GM21367 (cell line): ENCODE measurements at regions not wholly inside any gene's neighbourhood (a gene's known extent, or its start where the extent isn't known, plus 50 kb on each side); places are given as distances from the start of the nearest gene placed in this dataset.
A peak's percentile ranks its signal among the peaks of the same experiment; 100 is the strongest.
"Not testable (repeated sequence)": the region's sequence is repeated elsewhere in the genome, so short reads cannot be mapped to it uniquely, and the experiment has no call there.

Source experiments
- ATAC-seq: cut with Tn5 transposase; IDR thresholded peaks from one replicate; pipeline ENCODE4 v1.9.1; 2021; ENCODE audit not compliant: unreplicated experiment

DNA sequence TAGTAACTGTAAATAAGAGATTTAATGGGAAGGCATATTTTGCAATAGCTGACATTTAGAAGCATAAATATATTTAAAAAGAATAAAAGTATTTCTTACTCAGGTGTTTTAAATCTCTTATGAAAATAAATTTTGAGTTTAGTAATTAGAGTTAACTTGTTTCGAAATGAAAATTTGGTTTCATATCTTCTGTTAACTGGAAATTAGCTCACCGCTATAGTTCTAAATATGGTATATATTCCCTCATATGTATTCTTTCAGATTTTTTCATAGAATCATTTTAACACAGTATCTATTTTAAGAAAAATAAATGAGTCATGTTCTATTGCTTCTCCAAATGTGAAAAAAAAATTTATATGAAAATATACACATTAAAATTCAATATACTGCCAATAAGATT is 434.1 kb downstream of the DTWD2 start:
- ATAC-seq = no peak

DNA sequence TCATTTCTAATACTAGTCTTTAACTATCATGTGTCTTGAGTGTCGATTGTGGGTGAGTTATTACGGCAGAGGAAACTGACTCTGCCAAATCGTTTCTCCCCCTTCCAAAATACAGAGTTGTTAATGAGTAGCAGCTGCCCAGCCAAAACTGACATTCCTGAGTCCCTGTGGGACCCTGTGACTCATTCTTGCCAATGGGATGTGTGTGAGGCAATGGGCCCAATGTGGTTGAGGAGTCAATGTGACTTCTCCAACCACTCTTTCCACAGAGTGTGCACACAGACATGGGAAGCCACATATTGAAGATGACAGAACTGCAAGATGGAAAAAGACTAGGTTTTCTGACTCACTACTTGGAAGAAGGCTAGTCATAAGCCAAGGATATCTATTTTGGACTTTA is 434.7 kb downstream of the DTWD2 start:
- no peak for ATAC-seq

DNA sequence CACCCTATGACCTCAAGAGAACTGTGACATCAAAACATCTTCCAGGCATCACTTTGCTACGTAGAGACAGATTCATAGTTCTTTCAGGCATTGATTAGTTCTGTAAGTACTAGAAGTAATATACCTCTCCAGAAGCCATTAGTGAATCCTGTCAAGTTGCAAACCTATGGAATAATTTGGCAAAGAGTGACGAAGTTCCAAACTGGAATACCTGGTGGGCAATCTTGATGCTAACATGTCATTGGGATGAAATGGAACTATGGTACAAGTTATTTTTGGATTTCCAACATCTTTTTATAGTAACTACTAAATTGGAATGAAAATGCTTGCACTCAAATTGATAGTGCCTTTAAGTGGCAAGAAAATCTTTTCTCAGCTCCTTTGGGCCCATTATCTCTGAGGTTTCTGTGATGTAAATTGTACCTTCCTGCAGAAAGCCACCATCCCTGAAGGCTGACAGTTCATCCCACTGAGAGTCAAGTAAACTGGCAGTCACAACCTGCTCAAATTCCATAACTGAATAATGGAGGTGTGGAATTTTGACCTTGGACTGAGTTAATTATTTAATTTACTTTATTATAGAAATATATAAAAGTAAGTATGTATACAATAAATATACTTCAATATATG is 435.5 kb downstream of the DTWD2 start:
- ATAC-seq = no peak

DNA sequence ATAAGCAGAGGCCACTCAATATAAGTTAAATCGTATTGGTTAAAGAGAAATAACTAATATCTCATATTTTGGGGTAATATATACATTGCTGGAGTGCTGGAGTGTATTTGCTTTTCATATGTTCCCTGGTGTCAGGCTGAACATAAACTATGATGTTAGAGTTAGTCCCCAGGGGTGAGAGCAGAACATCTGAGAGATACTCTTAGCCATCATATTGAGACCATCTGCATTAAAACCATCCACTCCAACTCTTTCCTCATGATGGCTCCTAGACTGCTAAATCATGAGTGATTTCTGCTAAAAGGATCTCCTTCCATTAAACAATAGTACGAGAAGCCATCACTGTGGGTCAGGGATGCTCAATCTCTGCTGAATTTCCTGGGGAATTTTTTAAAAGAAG is 436.2 kb downstream of the DTWD2 start:
- no peak for ATAC-seq

DNA sequence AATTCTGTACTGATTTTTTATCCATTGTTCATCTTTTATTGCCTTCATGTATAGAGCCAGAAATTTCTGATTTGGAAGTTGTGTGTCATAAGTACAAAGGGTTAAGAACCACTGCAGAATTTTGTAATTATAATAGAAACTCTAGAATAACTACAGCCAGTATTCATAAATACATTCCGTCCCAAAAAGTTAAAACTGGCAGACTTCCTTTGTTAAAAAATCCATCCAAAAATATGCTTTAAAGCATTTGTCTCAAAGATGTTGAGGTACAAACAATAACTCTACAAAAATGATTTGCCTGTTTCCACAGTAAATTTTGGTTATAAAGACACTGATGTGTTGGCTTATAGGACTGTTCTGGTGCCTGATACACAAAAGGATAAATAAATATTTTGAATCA is 436.6 kb downstream of the DTWD2 start:
- ATAC-seq = no peak

DNA sequence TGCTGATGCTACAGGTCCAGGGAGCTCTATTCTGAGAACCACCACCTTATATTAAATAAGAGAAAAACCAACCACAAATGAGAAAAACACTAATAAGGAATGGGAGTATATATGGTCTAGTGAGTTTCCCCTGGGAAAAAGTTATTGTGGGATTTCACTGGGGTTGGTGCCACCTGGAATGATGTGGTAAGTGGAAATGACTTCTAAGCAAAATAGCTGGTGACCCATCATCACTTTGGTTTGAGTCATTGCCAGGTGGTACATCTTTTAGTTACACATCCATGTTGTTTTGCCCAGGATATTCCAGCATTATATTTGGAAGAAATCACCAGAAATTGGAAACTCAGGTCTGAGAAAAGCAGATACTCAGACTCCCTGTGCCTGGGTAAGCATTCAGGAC is 437.3 kb downstream of the DTWD2 start:
- no peak for ATAC-seq

DNA sequence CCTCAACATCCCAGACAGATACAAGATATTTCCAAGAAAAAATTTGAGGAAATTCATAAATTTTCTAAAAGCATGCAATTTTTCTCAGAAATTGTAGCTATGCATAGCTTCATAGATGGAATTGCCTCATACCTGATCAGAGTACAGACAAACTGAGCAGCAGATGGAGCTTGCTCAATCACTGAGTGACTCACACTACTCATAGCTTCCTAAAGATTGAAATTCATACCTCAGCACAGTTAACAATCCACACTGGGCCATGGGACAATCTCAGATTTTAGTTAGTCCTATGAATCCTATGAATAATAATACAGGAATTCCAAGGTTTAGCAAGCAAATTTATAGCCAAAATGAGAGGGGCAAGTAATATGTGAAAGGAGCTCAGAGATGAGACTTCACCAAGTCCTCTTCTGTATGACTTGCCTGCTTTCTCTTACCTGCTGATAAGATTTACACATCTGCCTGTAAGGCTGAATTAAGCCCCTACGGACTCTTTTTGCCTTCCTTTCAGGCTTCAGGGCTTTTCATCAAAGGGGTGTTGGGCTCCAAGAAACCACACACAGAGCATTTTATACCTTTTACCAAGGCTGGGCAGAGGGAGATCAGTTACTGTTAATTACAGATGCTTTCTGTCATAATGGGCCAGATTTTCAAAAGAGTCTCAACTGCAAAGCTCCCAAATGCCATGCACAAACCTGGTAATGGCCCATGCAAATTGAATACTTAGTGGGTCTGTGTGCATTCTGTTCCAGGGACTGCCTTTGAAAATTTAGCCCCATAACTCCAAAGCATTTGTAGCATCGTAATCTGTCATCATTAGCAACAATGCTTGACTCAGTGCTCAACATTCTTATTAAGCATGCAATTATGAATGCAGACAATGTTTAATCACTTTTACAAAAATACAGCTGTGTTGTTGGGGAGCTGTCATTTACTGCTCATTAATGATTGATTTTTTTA is 439.3 kb downstream of the DTWD2 start:
- ATAC-seq = no peak

DNA sequence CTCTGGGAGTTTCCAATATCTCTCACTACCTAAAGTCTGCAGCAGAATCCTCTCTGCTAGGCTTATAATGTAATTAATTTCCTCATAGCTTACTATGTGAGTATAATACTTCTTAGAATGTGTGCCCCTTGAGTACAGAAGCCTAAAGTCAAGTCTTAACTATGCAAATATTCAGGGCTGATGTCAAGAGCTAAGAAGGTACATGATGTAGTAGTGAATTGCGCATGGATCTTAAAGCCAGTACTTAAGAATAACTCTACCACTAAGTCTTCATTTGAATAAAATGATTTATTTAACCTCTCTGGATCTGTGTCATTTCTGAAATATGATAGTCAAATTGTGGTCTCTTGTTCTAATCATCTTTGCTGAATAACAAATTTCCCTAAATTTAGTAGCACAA is 442.9 kb downstream of the DTWD2 start:
- no peak for ATAC-seq

DNA sequence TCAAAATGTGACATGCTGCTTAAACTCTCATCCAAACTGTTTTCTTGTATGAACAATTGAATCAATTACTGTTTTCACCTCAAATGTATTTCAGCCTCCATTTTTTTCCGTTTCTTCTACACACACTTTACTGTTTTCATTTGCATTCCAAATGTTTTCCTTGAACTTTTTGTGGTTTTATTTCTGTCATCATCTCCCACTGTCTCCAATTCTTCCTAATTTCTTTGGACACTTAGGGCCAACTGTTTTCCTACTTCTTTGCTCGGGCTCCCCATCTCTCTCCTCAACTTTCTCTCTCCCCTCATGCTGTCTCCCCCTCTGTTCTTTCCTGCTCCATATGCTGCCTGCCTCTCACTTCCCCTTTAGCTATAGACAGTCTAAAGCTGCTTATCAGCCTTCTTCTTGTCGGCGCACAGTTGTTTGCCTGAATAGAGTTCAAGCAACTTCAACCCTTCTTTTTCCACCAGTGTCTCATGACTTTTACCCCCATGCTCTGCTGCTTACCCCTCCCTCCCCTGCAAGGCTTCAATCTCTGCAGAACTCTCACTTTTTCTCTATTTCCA is 443.4 kb downstream of the DTWD2 start:
- ATAC-seq = no peak

DNA sequence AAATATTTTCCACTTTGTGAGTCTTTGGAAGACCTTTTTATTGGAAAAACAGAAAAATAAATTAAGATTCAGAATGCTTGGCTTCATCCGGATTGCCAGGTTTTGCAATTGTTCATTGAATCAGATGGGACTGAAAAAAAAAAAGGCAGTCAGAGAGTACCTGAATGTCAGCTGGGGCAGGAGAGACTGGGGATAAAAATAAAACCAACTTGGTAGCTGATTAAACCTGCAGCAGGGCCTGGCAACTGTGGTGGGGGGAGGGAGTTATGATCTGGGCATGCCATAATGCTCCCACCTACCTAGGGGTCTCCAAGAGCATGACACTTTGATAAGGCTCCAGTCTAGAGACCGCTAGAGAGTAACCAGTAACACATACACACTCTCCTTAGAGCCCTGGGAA is 454.4 kb downstream of the DTWD2 start:
- ATAC-seq = no peak

DNA sequence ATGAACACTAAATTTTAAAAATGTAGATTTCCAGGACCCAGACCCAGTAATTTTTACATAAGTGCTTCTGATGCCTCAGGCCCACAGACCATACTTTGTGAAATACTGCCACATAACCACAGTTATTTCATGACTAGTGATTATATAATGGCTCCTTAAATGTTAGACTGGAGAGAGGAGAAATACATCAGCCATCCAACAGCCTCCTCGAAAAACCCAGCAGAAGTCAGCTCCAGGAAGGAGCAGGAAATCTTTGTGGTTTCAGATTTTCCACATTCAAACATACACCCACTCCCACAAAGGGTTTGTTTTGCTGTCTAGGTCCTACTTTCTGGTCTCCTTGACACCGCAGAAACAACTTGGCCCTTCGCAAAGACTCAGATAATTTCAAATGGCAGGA is 455.2 kb downstream of the DTWD2 start:
- no peak for ATAC-seq

DNA sequence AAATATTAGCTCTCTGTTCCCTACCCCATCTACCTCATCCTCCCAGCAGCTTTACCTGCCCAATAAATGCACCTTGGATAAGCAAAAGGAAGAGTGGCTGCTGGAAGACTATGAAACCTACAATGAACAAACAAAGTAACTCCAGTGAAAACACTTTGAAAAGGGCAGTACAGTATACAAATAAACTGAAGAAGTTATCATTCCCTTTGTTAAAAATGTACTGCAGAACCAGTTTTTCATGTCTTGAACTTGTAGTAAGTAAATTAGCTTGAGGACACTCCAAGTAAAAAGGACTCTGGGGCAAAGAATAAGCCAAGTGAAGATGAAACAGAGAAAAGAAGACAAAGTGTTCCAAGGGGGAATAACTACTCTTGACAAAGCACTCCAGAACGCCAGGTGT is 457.1 kb downstream of the DTWD2 start:
- no peak for ATAC-seq

DNA sequence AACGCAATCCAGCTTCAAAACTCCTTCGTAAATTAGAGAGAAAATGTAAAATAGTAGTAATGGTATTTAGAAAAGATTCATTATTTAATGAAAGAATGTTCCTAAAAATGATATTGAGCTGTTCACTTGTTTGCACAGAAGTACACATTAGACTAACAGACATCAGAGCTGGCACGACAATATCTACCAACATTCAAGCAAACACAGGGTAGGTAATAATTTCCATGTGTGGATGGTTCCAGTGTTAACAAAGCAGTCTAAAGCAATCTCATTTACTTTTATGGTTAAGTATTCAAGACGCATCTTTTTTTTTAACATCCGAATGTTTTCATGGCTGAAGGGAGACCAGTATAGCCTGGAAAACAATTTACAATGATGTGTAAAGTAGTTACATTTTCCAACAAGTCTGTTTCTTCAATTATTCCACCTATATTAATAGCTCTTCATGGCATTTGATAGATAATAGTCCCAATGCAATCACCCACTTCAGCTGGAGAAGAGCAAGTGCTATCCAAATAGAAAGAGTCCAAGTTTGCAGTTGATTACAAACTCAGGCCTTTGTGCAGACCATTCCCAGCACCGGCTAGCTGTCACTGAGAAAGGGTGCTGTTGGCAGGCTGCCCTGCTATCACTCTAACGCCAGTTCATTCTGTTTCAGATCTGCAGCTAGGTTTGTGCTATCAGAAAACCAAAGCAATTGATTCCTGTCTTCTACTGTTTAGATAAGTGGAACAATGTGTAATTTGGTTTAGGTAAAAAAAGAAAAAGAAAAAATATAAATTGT is 458.8 kb downstream of the DTWD2 start:
- ATAC-seq = no peak

DNA sequence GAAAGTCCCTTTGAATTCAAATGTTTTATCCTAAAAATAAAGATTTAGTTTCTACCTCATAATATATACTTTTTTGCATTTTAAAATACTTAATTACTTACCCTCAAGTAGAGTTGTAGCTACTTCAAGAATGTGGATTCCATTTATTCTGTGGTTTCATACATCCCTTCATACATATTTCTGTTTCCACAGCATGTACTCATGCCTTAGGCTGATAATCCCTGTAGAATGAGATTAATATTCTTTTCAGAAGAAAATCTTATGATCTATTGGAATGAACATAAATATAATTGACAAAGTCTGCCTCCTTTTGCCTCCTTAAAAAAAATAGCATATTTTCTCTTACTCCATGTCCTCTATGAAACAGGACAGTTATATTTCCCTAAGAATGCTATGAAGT is 465.7 kb downstream of the DTWD2 start:
- no peak for ATAC-seq

DNA sequence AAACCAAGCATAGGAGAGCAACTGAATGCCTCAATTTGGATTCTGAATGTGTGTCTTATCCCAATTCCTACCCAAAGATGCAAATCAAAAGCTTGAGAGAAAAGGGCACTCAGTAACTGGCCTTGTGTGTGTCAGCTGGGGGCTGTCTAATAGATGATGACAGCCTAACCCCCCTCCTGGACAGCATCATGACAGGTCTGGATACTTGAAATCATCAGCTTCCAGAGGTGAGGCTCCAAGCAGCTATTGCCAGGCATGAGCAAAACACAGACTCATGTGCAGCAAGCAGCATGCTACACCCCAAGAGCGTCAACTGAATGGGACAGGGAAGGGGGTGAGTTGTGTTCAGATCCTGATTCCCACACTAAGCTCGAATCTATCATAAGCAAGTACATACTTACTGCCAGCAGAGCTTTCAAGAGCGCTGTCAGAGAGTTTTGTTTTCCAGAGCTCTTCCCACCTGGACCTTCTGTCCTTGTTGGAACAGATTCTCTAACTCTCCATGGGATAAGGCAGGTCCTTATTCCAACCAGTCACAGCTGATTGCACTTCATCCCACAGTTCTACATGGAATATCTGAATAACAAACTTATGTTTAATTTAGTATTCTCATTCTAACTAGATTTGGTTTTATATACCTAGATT is 467.5 kb downstream of the DTWD2 start:
- no peak for ATAC-seq

DNA sequence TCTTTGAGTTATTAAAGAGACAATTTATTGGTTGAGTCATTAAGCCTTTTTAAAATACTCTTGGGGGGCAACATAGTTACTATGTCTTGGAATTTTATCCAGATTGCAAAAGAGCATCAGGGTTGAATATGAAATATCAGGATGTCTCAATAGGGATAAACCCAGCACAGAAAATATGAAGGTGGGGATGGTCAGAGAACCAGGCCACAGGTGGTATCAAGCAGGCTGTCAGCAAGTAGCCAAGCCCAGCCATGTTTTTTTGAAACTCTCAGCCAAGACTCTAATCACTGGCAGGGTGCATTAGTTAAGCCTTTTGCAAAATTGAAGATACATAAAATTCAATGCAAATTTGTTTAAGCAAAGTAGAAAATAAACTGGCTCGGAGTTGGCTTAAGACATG is 468.9 kb downstream of the DTWD2 start:
- ATAC-seq = no peak

DNA sequence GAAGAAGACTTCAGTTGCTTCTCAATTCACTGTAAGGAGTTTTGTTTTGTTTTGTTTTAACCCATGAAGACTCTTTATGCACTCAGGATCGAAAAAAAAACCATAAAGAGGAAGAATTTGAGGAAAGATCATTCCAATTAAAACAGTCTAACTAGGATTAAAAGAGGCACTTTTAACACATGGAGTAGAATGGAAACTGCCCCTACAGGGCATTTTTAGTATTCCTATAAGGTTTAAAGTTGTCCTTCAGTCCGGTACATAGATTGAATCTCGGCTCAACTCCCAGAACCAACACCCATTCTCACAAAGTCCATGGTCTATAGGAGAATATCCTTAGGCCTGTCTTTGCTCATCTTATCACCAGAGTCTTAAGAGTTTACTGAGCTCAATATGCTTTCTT is 469.6 kb downstream of the DTWD2 start:
- no peak for ATAC-seq

DNA sequence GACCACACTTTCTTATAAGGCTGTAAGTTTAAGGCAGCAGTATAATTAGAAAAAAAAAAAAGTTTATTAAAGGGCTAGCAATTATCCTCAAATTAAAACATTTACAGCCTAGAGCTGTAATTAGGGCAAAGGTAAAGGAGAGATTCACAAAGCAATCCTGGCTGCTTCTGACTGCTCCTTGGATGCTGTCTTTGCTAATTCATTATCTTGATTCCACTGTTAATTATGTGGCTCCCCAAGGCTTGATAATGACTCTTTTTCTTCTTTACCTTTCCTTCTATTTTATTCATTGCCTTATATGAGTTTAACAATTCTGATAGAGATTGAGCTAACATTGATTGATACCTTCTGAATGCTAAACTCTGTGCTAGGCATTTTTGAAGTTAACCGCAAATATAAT is 476.5 kb downstream of the DTWD2 start:
- no peak for ATAC-seq

DNA sequence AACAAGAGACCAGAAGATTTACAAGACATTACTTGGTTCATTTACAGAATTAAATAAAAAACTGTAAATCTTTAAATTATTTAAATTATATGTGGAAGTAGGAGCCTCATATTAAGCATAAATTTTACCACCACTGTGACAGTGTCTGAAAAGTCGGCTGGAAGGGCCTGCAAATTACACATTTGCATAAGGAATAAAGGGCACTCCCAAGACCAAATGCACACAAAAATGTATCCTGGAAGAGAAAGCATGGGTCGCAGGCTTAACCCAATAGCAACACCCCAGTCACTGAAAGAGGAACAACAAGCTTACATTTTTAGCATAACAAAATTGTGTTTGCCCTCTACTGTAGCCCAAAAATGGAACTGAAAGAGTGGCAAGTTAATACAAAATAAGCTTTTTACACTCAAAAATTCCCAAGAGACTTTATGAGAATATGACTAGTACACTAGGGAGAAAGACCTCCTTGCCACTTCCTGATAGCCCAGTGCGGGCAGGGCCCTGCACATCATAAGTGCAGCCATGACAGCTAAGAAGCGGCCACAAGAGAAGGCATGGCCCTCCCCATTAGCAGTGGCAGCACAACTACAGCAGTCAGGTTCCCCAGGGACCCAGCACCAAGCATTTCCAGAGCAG is 482.0 kb downstream of the DTWD2 start:
- ATAC-seq = peak; percentile 96

DNA sequence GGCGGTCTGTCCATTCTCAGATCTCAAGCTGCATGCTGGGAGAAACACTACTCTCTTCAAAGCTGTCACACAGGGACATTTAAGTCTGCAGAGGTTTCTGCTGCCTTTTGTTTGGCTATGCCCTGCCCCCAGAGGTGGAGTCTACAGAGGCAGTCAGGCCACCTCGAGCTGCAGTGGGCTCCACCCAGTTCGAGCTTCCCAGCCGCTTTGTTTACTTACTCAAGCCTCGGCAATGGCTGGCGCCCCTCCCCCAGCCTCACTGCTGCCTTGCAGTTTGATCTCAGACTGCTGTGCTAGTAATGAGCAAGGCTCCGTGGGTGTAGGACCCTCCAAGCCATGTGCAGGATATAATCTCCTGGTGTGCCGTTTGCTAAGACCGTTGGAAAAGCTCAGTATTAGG is 486.1 kb downstream of the DTWD2 start:
- not testable (repeated sequence) for ATAC-seq
